B cell (primary cell): ENCODE measurements at regions not wholly inside any gene's neighbourhood (a gene's known extent, or its start where the extent isn't known, plus 50 kb on each side); places are given as distances from the start of the nearest gene placed in this dataset.

Experiments used
- ATAC-seq: fragments of 200-7000 bp; cut with Tn5 transposase; one replicate; pipeline ENCODE4 v1.10.0; 2021; ENCODE audit warnings: low read depth, mild to moderate bottlenecking, moderate number of reproducible peaks, moderate library complexity
- CTCF ChIA-PET: fragments of 350-600 bp; sonication (Branson Sonifier 250); formaldehyde crosslinking; loops from one replicate; lab custom pipeline; 2021; ENCODE audit warnings: antibody characterized with exemption, inconsistent platforms; lab: Charles Lee
- POLR2A ChIA-PET: fragments of 350-600 bp; sonication (Branson Sonifier 250); formaldehyde crosslinking; loops from one replicate; lab custom pipeline; 2021; ENCODE audit warnings: antibody characterized with exemption; lab: Charles Lee
- DNase-seq: peaks from one replicate; pipeline ENCODE4 v3.0.0; 2013
- H2AFZ ChIP-seq: 2 replicates; pipeline ENCODE4 v1.6.1; 2012; ENCODE audit warnings: mild to moderate bottlenecking, low read depth, low read length; ENCODE audit not compliant: insufficient read depth, poor library complexity, severe bottlenecking
- H3K27ac ChIP-seq, 2 donors: 1 replicate in 1 of 2; 2 replicates in 1 of 2; pipeline ENCODE4 v1.5.1; 2012 to 2013; ENCODE audit warnings: low read length in 2 of 2, mild to moderate bottlenecking in 2 of 2, moderate library complexity in 1 of 2
- H3K27me3 ChIP-seq, 4 experiments: fragments of 200-600 bp in 1 of 4; sonication (generic) in 1 of 4; replicated peaks in 1 of 4; 1 replicate in 2 of 4; 2 replicates in 2 of 4; pipeline versions ENCODE4 v1.6.1 to v1.7.0; 2013 to 2016; ENCODE audit warnings: low read length in 3 of 4, mild to moderate bottlenecking in 2 of 4, mixed read lengths in 1 of 4, moderate library complexity in 1 of 4; ENCODE audit not compliant: insufficient read depth in 4 of 4, control insufficient read depth in 3 of 4; ENCODE audit errors: control extremely low read depth in 1 of 4
- H3K36me3 ChIP-seq, 2 experiments: replicated peaks in 1 of 2; 1 replicate in 1 of 2; 2 replicates in 1 of 2; pipeline versions ENCODE4 v1.6.1 to v1.7.1; 2013; ENCODE audit warnings: low read length in 1 of 2; ENCODE audit not compliant: insufficient read depth in 2 of 2, control insufficient read depth in 1 of 2; ENCODE audit errors: control extremely low read depth in 1 of 2, extremely low read depth in 1 of 2
- H3K4me1 ChIP-seq, 2 donors: fragments of 200-600 bp in 1 of 2; sonication (generic) in 1 of 2; 1 replicate in 1 of 2; 2 replicates in 1 of 2; pipeline versions ENCODE4 v1.5.1 to v1.6.1; 2013 to 2017; ENCODE audit warnings: low read length in 2 of 2; ENCODE audit not compliant: control insufficient read depth in 2 of 2, insufficient read depth in 2 of 2
- H3K4me2 ChIP-seq: replicated peaks from 2 replicates; pipeline ENCODE3; 2012; ENCODE audit warnings: mild to moderate bottlenecking, low read depth, low read length; ENCODE audit not compliant: poor library complexity, severe bottlenecking
- H3K4me3 ChIP-seq, 5 experiments: fragments of 200-600 bp in 1 of 5; sonication (generic) in 1 of 5; 1 replicate in 3 of 5; 2 replicates in 2 of 5; pipeline versions ENCODE4 v1.5.1 to v1.7.0; 2011 to 2016; ENCODE audit warnings: low read length in 4 of 5, mild to moderate bottlenecking in 4 of 5, low read depth in 2 of 5, control low read depth in 1 of 5, moderate library complexity in 1 of 5; ENCODE audit not compliant: insufficient read depth in 1 of 5; ENCODE audit errors: control extremely low read depth in 1 of 5, extremely low read depth in 1 of 5
- H3K79me2 ChIP-seq: fragments of 200-600 bp; sonication (generic); one replicate; pipeline ENCODE4 v1.6.0; 2016; ENCODE audit warnings: low read length; ENCODE audit not compliant: control insufficient read depth, insufficient read depth
- H3K9ac ChIP-seq: fragments of 200-600 bp; sonication (generic); 2 replicates; pipeline ENCODE4 v1.6.1; 2017; ENCODE audit warnings: mild to moderate bottlenecking, low read length, moderate library complexity
- H3K9me3 ChIP-seq, 3 donors: one replicate each; pipeline versions ENCODE4 v1.6.1 to v1.7.1; 2013; ENCODE audit warnings: low read length in 2 of 3; ENCODE audit not compliant: control insufficient read depth in 2 of 3, insufficient read depth in 1 of 3; ENCODE audit errors: control extremely low read depth in 1 of 3
- H4K20me1 ChIP-seq: 2 replicates; pipeline ENCODE4 v1.6.0; 2012; ENCODE audit warnings: mild to moderate bottlenecking, low read length; ENCODE audit not compliant: insufficient read depth, control insufficient read depth, poor library complexity, severe bottlenecking
- H3K27ac Mint-ChIP-seq: one replicate; pipeline ENCODE4 v1.8.0; 2021; ENCODE audit warnings: mixed read lengths
- H3K27me3 Mint-ChIP-seq: one replicate; pipeline ENCODE4 v1.8.0; 2021; ENCODE audit warnings: mixed read lengths
- H3K4me1 Mint-ChIP-seq: one replicate; pipeline ENCODE4 v1.8.0; 2021; ENCODE audit warnings: mixed read lengths
- H3K4me3 Mint-ChIP-seq: one replicate; pipeline ENCODE4 v1.8.0; 2021; ENCODE audit warnings: mixed read lengths
- H3K9me3 Mint-ChIP-seq: one replicate; pipeline ENCODE4 v1.8.0; 2022; ENCODE audit warnings: mixed read lengths; ENCODE audit not compliant: insufficient read depth
- EZH2 ChIP-seq: IDR thresholded peaks from 2 replicates; pipeline ENCODE4 v1.6.1; 2012; ENCODE audit warnings: borderline replicate concordance, low read depth, mild to moderate bottlenecking, moderate library complexity, low read length; ENCODE audit not compliant: insufficient read depth, poor library complexity, severe bottlenecking
- WGBS: methylation state at CpG from one replicate; pipeline ENCODE4 v1.1.5; 2013; ENCODE audit warnings: missing lambda C conversion rate; ENCODE audit not compliant: insufficient coverage; 5-methylcytosine and 5-hydroxymethylcytosine counted together
- intact Hi-C: fragments of 100-400 bp; cut with micrococcal nuclease; formaldehyde crosslinking; loops from one replicate; pipeline ENCODE4 v1.10.0; 2022
- TF ChIP-seq, protein P1 (sequence below): fragments of 200-600 bp; IDR thresholded peaks from one replicate; pipeline ENCODE4 v1.8.0; 2022; ENCODE audit warnings: antibody characterized with exemption, mild to moderate bottlenecking

- ATAC-seq (no peak), DNase-seq (no peak)
- intact Hi-C loops: no loop called here
- Mint-ChIP-seq H3K27ac (no peak overlapping the region), H3K4me3 (no peak overlapping the region), H3K27me3 (no peaks in the 10 kb centered on the region), H3K4me1 (no peaks in the 10 kb centered on the region), H3K9me3 (peaks cover 5% of the 10 kb centered on the region)
- POLR2A ChIA-PET: no interaction called here
- no peak overlapping the region for H3K4me2 ChIP-seq
- TF ChIP-seq, protein P1, sequence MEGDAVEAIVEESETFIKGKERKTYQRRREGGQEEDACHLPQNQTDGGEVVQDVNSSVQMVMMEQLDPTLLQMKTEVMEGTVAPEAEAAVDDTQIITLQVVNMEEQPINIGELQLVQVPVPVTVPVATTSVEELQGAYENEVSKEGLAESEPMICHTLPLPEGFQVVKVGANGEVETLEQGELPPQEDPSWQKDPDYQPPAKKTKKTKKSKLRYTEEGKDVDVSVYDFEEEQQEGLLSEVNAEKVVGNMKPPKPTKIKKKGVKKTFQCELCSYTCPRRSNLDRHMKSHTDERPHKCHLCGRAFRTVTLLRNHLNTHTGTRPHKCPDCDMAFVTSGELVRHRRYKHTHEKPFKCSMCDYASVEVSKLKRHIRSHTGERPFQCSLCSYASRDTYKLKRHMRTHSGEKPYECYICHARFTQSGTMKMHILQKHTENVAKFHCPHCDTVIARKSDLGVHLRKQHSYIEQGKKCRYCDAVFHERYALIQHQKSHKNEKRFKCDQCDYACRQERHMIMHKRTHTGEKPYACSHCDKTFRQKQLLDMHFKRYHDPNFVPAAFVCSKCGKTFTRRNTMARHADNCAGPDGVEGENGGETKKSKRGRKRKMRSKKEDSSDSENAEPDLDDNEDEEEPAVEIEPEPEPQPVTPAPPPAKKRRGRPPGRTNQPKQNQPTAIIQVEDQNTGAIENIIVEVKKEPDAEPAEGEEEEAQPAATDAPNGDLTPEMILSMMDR: no peak
- no peak for TF ChIP-seq EZH2
- H3K9me3 ChIP-seq: peaks cover 0 to 13% (median 0%) of the 10 kb centered on the region in 3 donors
- no peaks in the 10 kb centered on the region for H3K79me2 ChIP-seq
- H2AFZ ChIP-seq: no peak overlapping the region
- no peaks in the 10 kb centered on the region for H3K36me3 ChIP-seq
- no peaks in the 10 kb centered on the region for H3K27me3 ChIP-seq
- H3K9ac ChIP-seq: no peak overlapping the region
- WGBS: 96% methylated on average over 39 of the region's 42 CpGs
- no peak overlapping the region for H3K4me3 ChIP-seq
- CTCF ChIA-PET: no interaction called here
- H3K4me1 ChIP-seq: no peaks in the 10 kb centered on the region
- no peaks in the 10 kb centered on the region for H4K20me1 ChIP-seq
- no peak overlapping the region for H3K27ac ChIP-seq
These were observed 941.2 kb downstream of the SUCLG1 start for GRCh38 chr2:83517727-83518368.

- H4K20me1 ChIP-seq: no peaks in the 10 kb centered on the region
- ATAC-seq (no peak), DNase-seq (no peak)
- ChIA-PET CTCF (no interaction called here), POLR2A (no interaction called here)
- no peak overlapping the region for H3K4me3 Mint-ChIP-seq
- intact Hi-C loops: no loop called here
- no peaks in the 10 kb centered on the region for H3K27me3 ChIP-seq
- H3K4me2 ChIP-seq: no peak overlapping the region
- H3K36me3 ChIP-seq: no peaks in the 10 kb centered on the region
- H3K27me3 Mint-ChIP-seq: no peaks in the 10 kb centered on the region
- H3K9me3 ChIP-seq: peaks cover 0 to 13% (median 0%) of the 10 kb centered on the region in 3 donors
- H3K4me3 ChIP-seq: no peak overlapping the region
- no peak overlapping the region for H3K27ac Mint-ChIP-seq
- no CpG with 5 or more reads among the region's 3 CpGs for WGBS
- no peaks in the 10 kb centered on the region for H3K4me1 Mint-ChIP-seq
- H2AFZ ChIP-seq: no peak overlapping the region
- no peaks in the 10 kb centered on the region for H3K4me1 ChIP-seq
- H3K79me2 ChIP-seq: no peaks in the 10 kb centered on the region
- H3K9me3 Mint-ChIP-seq: peaks cover 5% of the 10 kb centered on the region
- TF ChIP-seq, protein P1: no peak
- no peak for TF ChIP-seq EZH2
- H3K27ac ChIP-seq: no peak overlapping the region
- no peak overlapping the region for H3K9ac ChIP-seq
These were observed 942.6 kb downstream of the SUCLG1 start for GRCh38 chr2:83516503-83516902.
